GM21786 (cell line): ENCODE measurements at regions not wholly inside any gene's neighbourhood (a gene's known extent, or its start where the extent isn't known, plus 50 kb on each side); places are given as distances from the start of the nearest gene placed in this dataset.

Source experiments
- ATAC-seq: cut with Tn5 transposase; IDR thresholded peaks from one replicate; pipeline ENCODE4 v1.9.1; 2021; ENCODE audit not compliant: unreplicated experiment

- ATAC-seq, result no peak
These were observed 61.0 kb upstream of the PPFIA2 start for GRCh38 chr12:81819991-81820633.

- no peak for ATAC-seq
These were observed 56.5 kb upstream of the PPFIA2 start for GRCh38 chr12:81815611-81816010.

GRCh38 chr12:81811778-81812125 is 52.6 kb upstream of the PPFIA2 start:
- ATAC-seq, result no peak

GRCh38 chr12:81811061-81811777 is 52.1 kb upstream of the PPFIA2 start:
- ATAC-seq, result no peak

- ATAC-seq, result peak; percentile 82
These were observed 50.9 kb upstream of the PPFIA2 start for GRCh38 chr12:81809829-81810595.

- ATAC-seq, result no peak
These were observed 50.1 kb upstream of the PPFIA2 start for GRCh38 chr12:81809113-81809777.
